Parathyroid adenoma (tissue), 2 donors: ENCODE measurements at regions not wholly inside any gene's neighbourhood (a gene's known extent, or its start where the extent isn't known, plus 50 kb on each side); places are given as distances from the start of the nearest gene placed in this dataset.

Source experiments
- H2AFZ ChIP-seq: fragments of 300-600 bp; sonication (generic); one replicate; pipeline ENCODE4 v1.7.0; 2017; ENCODE audit warnings: antibody characterized with exemption, mild to moderate bottlenecking
- H3K27ac ChIP-seq: fragments of 300-600 bp; sonication (generic); one replicate; pipeline ENCODE4 v1.7.0; 2017
- H3K27me3 ChIP-seq: fragments of 300-600 bp; sonication (generic); one replicate; pipeline ENCODE4 v1.7.0; 2017; ENCODE audit warnings: low read length; ENCODE audit not compliant: control insufficient read depth, insufficient read depth
- H3K36me3 ChIP-seq: fragments of 300-600 bp; sonication (generic); one replicate; pipeline ENCODE4 v1.7.0; 2017; ENCODE audit warnings: low read length; ENCODE audit not compliant: control insufficient read depth, insufficient read depth
- H3K4me1 ChIP-seq: fragments of 300-600 bp; sonication (generic); one replicate; pipeline ENCODE4 v1.7.0; 2017; ENCODE audit warnings: control low read depth
- H3K4me2 ChIP-seq: fragments of 300-600 bp; sonication (generic); one replicate; pipeline ENCODE4 v1.7.0; 2017; ENCODE audit warnings: low read length
- H3K4me3 ChIP-seq: fragments of 300-600 bp; sonication (generic); one replicate; pipeline ENCODE4 v1.7.0; 2017; ENCODE audit warnings: low read depth, low read length
- H3K79me2 ChIP-seq: fragments of 300-600 bp; sonication (generic); one replicate; pipeline ENCODE4 v1.7.0; 2017; ENCODE audit warnings: control low read depth
- H3K9ac ChIP-seq: fragments of 300-600 bp; sonication (generic); one replicate; pipeline ENCODE4 v1.7.0; 2017; ENCODE audit warnings: mild to moderate bottlenecking
- H3K9me3 ChIP-seq: fragments of 300-600 bp; sonication (generic); one replicate; pipeline ENCODE4 v1.7.0; 2017; ENCODE audit warnings: low read length; ENCODE audit not compliant: control insufficient read depth
- CTCF ChIP-seq: fragments of 300-600 bp; sonication (generic); IDR thresholded peaks from one replicate; pipeline ENCODE4 v1.7.0; 2017; ENCODE audit warnings: antibody characterized with exemption, mild to moderate bottlenecking
- donor health status: primary hyperparathyroidism.

- Histone ChIP-seq H3K27ac (no peak overlapping the region), H3K4me3 (no peak overlapping the region), H3K79me2 (no peaks in the 10 kb centered on the region), H3K27me3 (no peaks in the 10 kb centered on the region), H3K4me1 (no peaks in the 10 kb centered on the region), H3K4me2 (no peak overlapping the region), H2AFZ (no peak overlapping the region), H3K9ac (no peak overlapping the region), H3K36me3 (no peaks in the 10 kb centered on the region), H3K9me3 (no peaks in the 10 kb centered on the region)
- no peak for TF ChIP-seq CTCF
Observed at GRCh38 chr3:127350172-127351050, 62.6 kb upstream of the PRR20G start.

- no peak for TF ChIP-seq CTCF
- H3K4me3 ChIP-seq = no peak overlapping the region
- no peaks in the 10 kb centered on the region for H3K36me3 ChIP-seq
- no peak overlapping the region for H2AFZ ChIP-seq
- no peaks in the 10 kb centered on the region for H3K27me3 ChIP-seq
- H3K4me2 ChIP-seq = no peak overlapping the region
- H3K9me3 ChIP-seq = no peaks in the 10 kb centered on the region
- H3K4me1 ChIP-seq = no peaks in the 10 kb centered on the region
- no peaks in the 10 kb centered on the region for H3K79me2 ChIP-seq
- no peak overlapping the region for H3K27ac ChIP-seq
- no peak overlapping the region for H3K9ac ChIP-seq
Observed at GRCh38 chr3:127349501-127350171, 61.8 kb upstream of the PRR20G start.

- H3K4me3 ChIP-seq = no peak overlapping the region
- no peaks in the 10 kb centered on the region for H3K9me3 ChIP-seq
- no peak overlapping the region for H2AFZ ChIP-seq
- H3K4me2 ChIP-seq = no peak overlapping the region
- no peaks in the 10 kb centered on the region for H3K4me1 ChIP-seq
- no peak overlapping the region for H3K9ac ChIP-seq
- no peaks in the 10 kb centered on the region for H3K36me3 ChIP-seq
- H3K27me3 ChIP-seq = no peaks in the 10 kb centered on the region
- H3K79me2 ChIP-seq = no peaks in the 10 kb centered on the region
- no peak for TF ChIP-seq CTCF
- no peak overlapping the region for H3K27ac ChIP-seq
Observed at GRCh38 chr3:127342735-127343134, 54.9 kb upstream of the PRR20G start.

- no peak for TF ChIP-seq CTCF
- no peaks in the 10 kb centered on the region for H3K27me3 ChIP-seq
Observed at GRCh38 chr3:127339928-127340861, 52.3 kb upstream of the PRR20G start.

More at GRCh38 chr3:127339928-127340861, 52.3 kb upstream of the PRR20G start:
- H3K4me2 ChIP-seq = no peak overlapping the region
- no peak overlapping the region for H3K9ac ChIP-seq
- H3K4me3 ChIP-seq = no peak overlapping the region
- no peaks in the 10 kb centered on the region for H3K79me2 ChIP-seq
- no peak overlapping the region for H3K27ac ChIP-seq
- no peaks in the 10 kb centered on the region for H3K36me3 ChIP-seq
- no peaks in the 10 kb centered on the region for H3K4me1 ChIP-seq
- H3K9me3 ChIP-seq = no peaks in the 10 kb centered on the region
- H2AFZ ChIP-seq = no peak overlapping the region
